HG02970 (cell line): ENCODE measurements at regions not wholly inside any gene's neighbourhood (a gene's known extent, or its start where the extent isn't known, plus 50 kb on each side); places are given as distances from the start of the nearest gene placed in this dataset.

Experiments
- ATAC-seq: cut with Tn5 transposase; IDR thresholded peaks from one replicate; pipeline ENCODE4 v1.9.1; 2021; ENCODE audit warnings: mild to moderate bottlenecking, moderate library complexity, moderate number of reproducible peaks; ENCODE audit not compliant: unreplicated experiment, low FRiP score

DNA sequence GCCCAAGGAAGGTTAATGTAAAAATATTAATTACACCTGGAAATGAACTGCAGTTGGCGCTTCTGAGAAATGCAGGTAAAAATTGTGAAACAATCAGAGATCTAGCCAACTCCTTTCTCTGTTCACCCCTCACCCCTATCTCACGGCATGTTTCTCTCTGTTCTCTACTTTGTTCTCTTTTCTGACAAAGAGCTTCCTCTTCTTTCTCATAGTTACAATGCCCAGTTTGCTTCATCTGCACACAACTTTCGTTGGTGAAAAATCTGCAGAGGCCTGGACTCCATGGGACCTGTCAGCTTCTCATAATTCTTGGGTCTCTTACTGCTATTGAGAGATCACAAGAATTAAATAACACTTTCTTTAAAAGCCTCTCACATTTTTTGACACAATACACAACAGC is 212.9 kb upstream of the LRRN1 start:
- no peak for ATAC-seq

DNA sequence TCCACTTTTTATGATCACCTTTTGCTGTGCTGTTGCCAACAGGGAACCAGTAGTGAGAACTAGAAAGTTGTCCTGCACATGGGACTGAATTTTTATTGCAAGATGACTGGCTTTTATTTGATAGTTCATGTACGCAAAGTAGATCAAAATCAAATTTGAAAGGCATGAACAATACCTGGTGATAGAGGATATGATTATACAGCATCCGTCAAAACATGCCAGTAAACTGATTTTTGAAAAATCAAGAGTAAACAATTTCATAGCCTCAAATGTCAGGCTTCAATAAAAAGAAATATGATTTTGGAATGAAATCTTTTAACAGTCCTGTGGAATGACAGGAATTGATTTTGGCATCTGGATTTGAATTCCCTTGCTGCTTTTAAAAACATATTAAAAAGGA is 219.6 kb upstream of the LRRN1 start:
- no peak for ATAC-seq

GRCh38 chr3:3578718-3579117 is 220.5 kb upstream of the LRRN1 start:
- ATAC-seq = no peak

GRCh38 chr3:3577823-3578222 is 221.4 kb upstream of the LRRN1 start:
- ATAC-seq = no peak

DNA sequence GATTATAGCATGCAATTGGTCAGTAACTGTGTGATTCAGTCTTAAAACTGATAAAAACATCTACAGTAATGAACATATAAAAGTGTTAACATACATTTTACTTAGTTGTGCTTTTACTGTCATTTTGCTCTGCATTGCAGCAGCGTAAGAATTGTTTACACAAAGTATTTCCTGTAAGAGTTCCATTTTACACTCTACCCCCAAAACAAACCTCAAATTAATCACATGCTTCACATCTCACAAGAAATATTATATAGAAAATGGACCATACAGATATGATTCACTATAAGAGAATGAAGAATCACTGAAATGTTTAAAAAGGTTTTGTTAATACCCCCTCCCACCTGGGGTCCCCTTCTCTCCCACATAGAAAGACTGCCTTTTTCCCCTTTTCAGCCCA is 225.9 kb upstream of the LRRN1 start:
- no peak for ATAC-seq

DNA sequence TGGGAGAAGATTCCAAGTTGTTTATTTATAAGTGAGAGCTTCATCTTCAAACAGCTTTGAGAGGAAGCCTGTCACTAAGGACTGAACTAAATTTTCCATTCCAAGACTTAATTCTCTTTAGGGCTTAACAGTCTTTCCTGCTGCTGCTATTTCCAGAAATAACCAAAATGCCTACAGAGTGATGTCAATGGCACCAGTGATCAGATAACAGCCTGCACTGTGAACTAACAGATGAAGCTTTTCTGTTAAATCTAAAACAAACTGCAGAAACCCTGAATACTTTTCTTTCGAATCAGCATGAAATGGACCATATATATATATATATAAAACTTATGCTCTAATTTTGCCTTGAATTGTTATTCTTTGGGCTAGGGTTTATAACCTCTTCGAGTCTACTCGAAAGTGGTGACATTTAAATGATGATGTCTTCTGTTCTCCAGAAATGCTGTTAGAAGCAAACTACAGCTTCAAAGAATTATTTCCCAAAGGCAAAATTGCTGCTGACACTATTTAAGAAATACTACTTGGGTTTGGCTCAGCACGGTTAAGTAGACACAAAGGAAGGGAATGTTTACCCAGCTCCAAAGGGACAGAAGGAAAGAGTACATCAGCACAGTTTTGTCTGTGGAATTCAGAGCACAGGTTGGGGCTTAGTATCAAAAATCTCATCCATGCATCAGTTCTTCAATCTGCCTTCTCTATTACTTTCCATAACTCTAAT is 238.5 kb upstream of the LRRN1 start:
- ATAC-seq = no peak

DNA sequence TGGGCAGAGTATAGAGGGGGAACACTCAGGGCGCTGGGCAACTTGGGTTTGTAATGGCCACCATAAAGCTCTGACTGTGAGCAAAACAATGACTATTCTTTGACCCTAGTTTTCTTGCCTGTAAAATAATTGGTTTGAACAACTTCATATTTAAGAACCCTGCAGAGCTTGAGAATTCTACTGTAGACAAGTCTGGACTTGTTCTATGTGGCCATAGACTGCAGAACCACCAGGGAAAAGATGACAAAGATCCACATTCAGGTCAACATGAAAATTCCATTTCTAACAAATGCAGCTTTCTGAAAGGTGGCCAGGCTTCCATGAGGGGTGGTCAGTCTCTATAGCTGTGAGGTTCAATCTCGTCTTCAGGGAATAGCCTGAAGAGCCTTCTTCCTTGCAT is 239.4 kb upstream of the LRRN1 start:
- ATAC-seq = no peak

GRCh38 chr3:3556078-3556477 is 243.2 kb upstream of the LRRN1 start:
- no peak for ATAC-seq

DNA sequence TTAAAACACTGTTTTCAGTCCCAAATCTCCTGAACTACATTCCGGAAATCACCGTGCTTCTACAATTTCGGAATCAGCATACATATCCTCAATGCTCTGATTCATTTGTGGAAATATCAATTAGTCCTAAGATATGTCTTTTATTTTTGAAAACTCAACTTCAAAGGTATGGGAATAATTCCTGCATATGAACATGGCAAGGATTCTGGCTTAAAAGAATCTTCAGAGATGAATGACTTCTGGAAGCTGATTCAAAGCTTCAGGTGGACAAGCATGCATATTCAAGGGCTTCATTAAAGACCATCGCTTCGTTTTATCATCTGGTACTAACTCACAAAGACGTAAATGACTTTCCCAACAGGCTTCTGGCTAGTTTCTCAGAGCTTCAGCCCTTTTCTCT is 246.0 kb upstream of the LRRN1 start:
- no peak for ATAC-seq

- no peak for ATAC-seq
These were observed 246.5 kb upstream of the LRRN1 start for GRCh38 chr3:3552761-3553160.

- no peak for ATAC-seq
These were observed 247.2 kb upstream of the LRRN1 start for GRCh38 chr3:3551981-3552380.

DNA sequence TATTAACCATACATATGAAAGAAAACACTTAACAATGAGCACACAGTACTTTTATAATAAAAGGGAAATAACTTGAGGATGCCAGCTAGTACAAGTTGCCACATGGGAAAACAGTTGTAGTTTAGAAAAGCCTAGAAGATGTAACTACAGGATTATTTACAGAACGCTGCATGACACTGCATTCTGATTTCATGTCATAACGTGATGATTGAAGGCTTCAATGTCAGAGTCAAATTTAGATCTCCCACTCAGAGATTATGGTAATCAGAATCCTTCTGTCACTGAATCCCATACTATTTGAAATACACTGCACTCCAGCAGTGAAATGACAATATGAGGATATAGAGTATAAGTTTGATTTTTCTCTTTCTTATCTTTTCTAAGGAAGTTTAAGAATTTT is 253.9 kb upstream of the LRRN1 start:
- no peak for ATAC-seq

GRCh38 chr3:3538451-3538850 is 260.8 kb upstream of the LRRN1 start:
- no peak for ATAC-seq

GRCh38 chr3:3532508-3532907 is 266.7 kb upstream of the LRRN1 start:
- no peak for ATAC-seq

DNA sequence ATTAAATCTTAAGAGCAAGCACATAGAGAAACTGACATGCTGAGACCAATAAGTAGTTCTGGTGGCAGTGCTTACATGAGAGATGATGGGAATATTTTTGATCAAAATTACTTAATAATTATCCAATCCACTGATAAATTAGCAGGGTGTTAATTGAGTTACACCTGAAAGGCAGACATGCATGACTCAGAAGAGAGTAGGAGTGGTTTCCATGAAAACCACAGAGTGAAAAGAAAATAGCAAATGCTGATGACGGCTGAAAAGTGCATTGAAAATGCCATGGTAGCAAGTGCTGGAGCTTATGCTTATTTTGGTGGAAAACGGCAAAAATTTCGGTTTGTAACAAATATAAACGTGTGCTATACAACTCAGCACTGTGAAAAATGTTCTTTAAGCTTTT is 267.8 kb upstream of the LRRN1 start:
- ATAC-seq = no peak

DNA sequence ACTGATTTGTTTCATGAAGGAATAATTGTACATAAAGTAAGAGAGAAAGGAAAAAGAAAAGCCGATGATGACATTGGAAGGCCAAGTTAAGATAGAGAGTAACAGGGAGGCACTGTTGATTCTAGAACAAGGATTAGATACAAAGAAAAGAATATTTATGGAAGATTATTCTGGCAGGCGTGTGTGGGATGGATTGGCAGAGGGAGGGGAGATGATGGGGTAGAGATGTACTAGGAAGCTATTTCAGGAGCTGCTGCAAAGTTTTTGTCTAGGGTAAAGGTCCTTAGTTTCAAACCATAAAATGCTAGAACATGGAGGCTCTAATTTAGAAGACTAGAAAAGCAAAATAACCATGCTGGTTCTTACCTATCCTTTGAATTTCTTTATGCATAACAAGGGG is 280.0 kb upstream of the LRRN1 start:
- ATAC-seq = no peak

GRCh38 chr3:3516996-3517395 is 282.2 kb upstream of the LRRN1 start:
- ATAC-seq = no peak

DNA sequence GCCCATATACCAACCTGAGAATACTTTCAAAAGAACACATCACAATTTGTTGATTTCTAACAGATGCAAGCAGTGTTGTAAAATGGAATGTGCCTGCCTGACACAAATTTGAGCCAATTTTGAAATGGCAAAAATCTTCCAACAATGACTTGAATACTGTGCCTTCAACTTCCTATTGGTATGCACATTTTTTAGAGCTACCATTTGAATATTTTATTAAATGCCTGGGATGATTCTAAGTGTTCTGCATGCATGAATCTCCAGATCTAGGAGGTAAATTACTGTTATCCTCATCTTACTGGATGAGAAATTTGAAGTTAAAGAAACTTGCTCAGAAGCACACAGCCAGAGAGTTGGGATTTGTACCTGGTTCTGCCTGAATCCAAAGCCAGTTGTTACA is 282.8 kb upstream of the LRRN1 start:
- no peak for ATAC-seq

DNA sequence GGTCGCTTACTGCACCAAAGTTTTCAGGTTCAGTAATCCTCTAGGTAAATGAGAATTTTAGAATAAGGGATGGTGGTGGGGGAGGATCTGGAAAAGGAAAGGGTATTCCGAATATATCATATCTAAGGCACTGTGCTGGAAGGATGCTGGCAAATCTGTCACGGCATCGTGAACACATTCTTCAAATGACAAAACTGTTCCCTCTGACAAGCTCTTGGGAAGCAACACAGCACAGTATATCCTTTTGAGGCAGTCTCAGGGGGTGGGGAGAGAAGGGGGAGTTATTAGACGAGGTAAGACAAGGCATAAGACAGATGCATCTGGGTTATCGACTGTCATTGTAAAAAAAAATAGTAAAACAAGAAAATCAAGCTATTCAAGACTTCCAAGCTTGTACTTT is 289.6 kb upstream of the LRRN1 start:
- ATAC-seq = no peak

DNA sequence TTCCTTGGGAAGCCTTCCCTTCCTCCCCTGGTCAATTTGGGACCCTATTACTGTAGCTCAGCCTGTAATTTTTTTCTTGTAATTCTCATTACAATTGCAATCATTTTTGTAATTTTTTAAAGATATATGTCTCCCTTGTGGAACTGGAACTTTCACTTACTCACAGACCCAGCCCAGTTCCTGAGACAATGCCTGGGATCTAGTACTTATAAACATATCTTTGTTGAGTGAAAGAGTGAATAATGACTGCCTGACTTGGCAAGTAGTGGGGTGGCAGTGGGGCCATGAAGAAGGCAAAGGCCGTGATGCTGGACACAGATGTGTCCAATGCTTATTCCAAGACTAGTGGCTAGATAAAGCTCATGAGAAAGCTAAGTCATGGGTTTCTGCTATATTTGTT is 294.5 kb upstream of the LRRN1 start:
- no peak for ATAC-seq

- no peak for ATAC-seq
These were observed 295.8 kb upstream of the LRRN1 start for GRCh38 chr3:3503411-3503810.

- no peak for ATAC-seq
These were observed 299.2 kb upstream of the LRRN1 start for GRCh38 chr3:3499987-3500386.

DNA sequence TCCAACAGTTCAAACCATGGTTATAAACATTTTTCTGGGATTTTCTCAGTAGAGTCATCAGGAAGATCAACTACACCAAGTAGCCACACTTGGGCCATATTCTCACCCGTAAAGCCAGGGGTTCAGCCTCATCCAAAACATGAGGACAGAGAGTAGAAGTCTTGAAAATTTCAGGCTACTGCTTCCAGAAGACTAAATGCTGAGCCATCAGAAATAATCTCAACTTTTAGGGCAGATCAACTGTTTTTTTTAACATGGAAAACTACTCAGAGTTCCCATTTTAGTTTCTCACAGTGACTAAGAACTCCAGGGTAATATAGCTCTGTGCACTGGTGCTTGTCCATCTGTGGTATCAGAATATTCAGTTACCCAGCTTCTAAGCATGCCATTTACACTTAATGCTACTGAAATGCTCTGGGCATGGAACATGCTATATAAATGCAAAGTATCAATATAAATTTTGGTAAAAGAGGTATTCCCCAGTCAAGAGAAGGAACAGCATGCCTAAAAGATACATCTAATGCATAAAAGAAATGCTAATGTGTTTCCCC is 300.1 kb upstream of the LRRN1 start:
- ATAC-seq = no peak
